ENCODE measurements at regions not wholly inside any gene's neighbourhood (a gene's known extent, or its start where the extent isn't known, plus 50 kb on each side); places are given as distances from the start of the nearest gene placed in this dataset.
A peak's percentile ranks its signal among the peaks of the same experiment; 100 is the strongest.

DNA sequence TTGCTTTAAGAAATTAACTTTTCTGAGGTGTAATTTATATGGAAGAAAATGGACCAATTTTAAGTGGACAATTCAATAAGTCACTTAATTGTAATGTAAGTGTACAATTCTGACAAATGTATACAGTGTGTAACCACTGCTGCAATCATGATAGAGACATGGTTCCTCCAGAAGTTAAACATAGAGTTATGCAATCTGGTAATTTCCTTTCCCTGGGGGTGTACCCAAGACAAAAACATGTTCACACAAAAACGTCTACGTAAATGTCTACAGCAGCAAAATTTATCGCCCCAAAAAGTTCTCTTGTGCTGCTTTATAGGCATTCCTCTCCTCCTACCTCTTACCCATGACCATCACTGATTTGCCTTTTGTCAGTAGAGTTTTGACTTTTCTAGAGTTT is 141.5 kb downstream of the AQP4 start:
- Histone ChIP-seq H3K4me1 (ENCODE audit: control insufficient read depth in 1 of 2, insufficient read depth in 2 of 2, low read length in 2 of 2) (peaks cover 23 to 37% of the 10 kb centered on the region in 2 donors), H3K27me3 (ENCODE audit: control insufficient read depth in 2 of 2, insufficient read depth in 2 of 2, low read length in 2 of 2) (no peaks in the 10 kb centered on the region), H3K79me2 (ENCODE audit: insufficient read depth, low read length) (no peaks in the 10 kb centered on the region), H4K20me1 (ENCODE audit: insufficient read depth, low read length) (no peaks in the 10 kb centered on the region), H3K36me3 (replicated peaks in 1 of 2; ENCODE audit: control insufficient read depth in 1 of 2, insufficient read depth in 2 of 2, low read length in 2 of 2) (no peaks in the 10 kb centered on the region), H3K27ac (ENCODE audit: low read depth in 1 of 2, low read length in 2 of 2) (peak overlapping the region in 1 of 2 donors; percentile 85), H2AFZ (ENCODE audit: insufficient read depth, low read depth, low read length, poor library complexity, severe bottlenecking) (peak overlapping the region; percentile 56), H3K4me3 (replicated peaks in 1 of 3; ENCODE audit: low read depth in 2 of 3, low read length in 3 of 3) (peak overlapping the region; percentile 26 to 77 (median 60)), H3K9ac (ENCODE audit: insufficient read depth, low read length, poor library complexity, severe bottlenecking) (peak overlapping the region; percentile 55), H3K9me3 (replicated peaks in 1 of 2; ENCODE audit: control insufficient read depth in 1 of 2, insufficient read depth in 1 of 2, low read length in 2 of 2) (no peaks in the 10 kb centered on the region), H3K4me2 (replicated peaks; ENCODE audit: extremely low read depth, low read length, poor library complexity, severe bottlenecking) (peak overlapping the region; percentile 64)
- Mint-ChIP-seq H3K27ac (peak overlapping the region; percentile 78 to 96 (median 87)), H3K27me3 (ENCODE audit: low read depth in 3 of 3) (peaks cover 0 to 1% (median 0%) of the 10 kb centered on the region in 3 donors), H3K9me3 (no peaks in the 10 kb centered on the region), H3K4me1 (peaks cover 33% of the 10 kb centered on the region), H3K4me3 (peak overlapping the region; percentile 47 to 87), H3K36me3 (no peaks in the 10 kb centered on the region)
- DNase-seq, result peak; percentile 69 to 91 (median 80)
- TF ChIP-seq, protein P1, sequence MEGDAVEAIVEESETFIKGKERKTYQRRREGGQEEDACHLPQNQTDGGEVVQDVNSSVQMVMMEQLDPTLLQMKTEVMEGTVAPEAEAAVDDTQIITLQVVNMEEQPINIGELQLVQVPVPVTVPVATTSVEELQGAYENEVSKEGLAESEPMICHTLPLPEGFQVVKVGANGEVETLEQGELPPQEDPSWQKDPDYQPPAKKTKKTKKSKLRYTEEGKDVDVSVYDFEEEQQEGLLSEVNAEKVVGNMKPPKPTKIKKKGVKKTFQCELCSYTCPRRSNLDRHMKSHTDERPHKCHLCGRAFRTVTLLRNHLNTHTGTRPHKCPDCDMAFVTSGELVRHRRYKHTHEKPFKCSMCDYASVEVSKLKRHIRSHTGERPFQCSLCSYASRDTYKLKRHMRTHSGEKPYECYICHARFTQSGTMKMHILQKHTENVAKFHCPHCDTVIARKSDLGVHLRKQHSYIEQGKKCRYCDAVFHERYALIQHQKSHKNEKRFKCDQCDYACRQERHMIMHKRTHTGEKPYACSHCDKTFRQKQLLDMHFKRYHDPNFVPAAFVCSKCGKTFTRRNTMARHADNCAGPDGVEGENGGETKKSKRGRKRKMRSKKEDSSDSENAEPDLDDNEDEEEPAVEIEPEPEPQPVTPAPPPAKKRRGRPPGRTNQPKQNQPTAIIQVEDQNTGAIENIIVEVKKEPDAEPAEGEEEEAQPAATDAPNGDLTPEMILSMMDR (IDR thresholded peaks at IDR 0.05), result no peak
- intact Hi-C loops (cut with micrococcal nuclease), result no loop called here
- 0% methylated on average over 2 of the region's 3 CpGs for WGBS (ENCODE audit: insufficient coverage)

GRCh38 chr18:26722565-26722931 is 143.0 kb downstream of the AQP4 start:
- intact Hi-C loops (cut with micrococcal nuclease), result no loop called here
- Histone ChIP-seq H3K4me3 (replicated peaks in 1 of 3; ENCODE audit: low read depth in 2 of 3, low read length in 3 of 3) (no peak overlapping the region), H3K4me1 (ENCODE audit: control insufficient read depth in 1 of 2, insufficient read depth in 2 of 2, low read length in 2 of 2) (peaks cover 23 to 31% of the 10 kb centered on the region in 2 donors), H3K27me3 (ENCODE audit: control insufficient read depth in 2 of 2, insufficient read depth in 2 of 2, low read length in 2 of 2) (no peaks in the 10 kb centered on the region), H3K36me3 (replicated peaks in 1 of 2; ENCODE audit: control insufficient read depth in 1 of 2, insufficient read depth in 2 of 2, low read length in 2 of 2) (no peaks in the 10 kb centered on the region), H4K20me1 (ENCODE audit: insufficient read depth, low read length) (no peaks in the 10 kb centered on the region), H3K9ac (ENCODE audit: insufficient read depth, low read length, poor library complexity, severe bottlenecking) (no peak overlapping the region), H2AFZ (ENCODE audit: insufficient read depth, low read depth, low read length, poor library complexity, severe bottlenecking) (no peak overlapping the region), H3K9me3 (replicated peaks in 1 of 2; ENCODE audit: control insufficient read depth in 1 of 2, insufficient read depth in 1 of 2, low read length in 2 of 2) (no peaks in the 10 kb centered on the region), H3K27ac (ENCODE audit: low read depth in 1 of 2, low read length in 2 of 2) (no peak overlapping the region), H3K4me2 (replicated peaks; ENCODE audit: extremely low read depth, low read length, poor library complexity, severe bottlenecking) (no peak overlapping the region), H3K79me2 (ENCODE audit: insufficient read depth, low read length) (no peaks in the 10 kb centered on the region)
- H3K4me1 Mint-ChIP-seq, result peaks cover 28% of the 10 kb centered on the region
- no peaks in the 10 kb centered on the region for H3K36me3 Mint-ChIP-seq
- no peak overlapping the region for H3K27ac Mint-ChIP-seq
- TF ChIP-seq, protein P1 (IDR thresholded peaks at IDR 0.05), result no peak
- no peaks in the 10 kb centered on the region for H3K9me3 Mint-ChIP-seq
- 80% methylated on average over 1 of the region's 2 CpGs for WGBS (ENCODE audit: insufficient coverage)
- peaks cover 0 to 1% (median 0%) of the 10 kb centered on the region in 3 donors for H3K27me3 Mint-ChIP-seq (ENCODE audit: low read depth in 3 of 3)
- no peak for DNase-seq
- H3K4me3 Mint-ChIP-seq, result no peak overlapping the region

Data from CD14-positive monocyte (primary cell).